Astrocyte (in vitro differentiated cells and primary cell): ENCODE measurements at regions not wholly inside any gene's neighbourhood (a gene's known extent, or its start where the extent isn't known, plus 50 kb on each side); places are given as distances from the start of the nearest gene placed in this dataset.

ENCODE experiments used
- DNase-seq: peaks from one replicate; pipeline ENCODE4 v3.0.0-alpha.2; 2010; ENCODE audit warnings: low read depth
- FAIRE-seq: peaks from 2 replicates; lab custom pipeline; 2011; peaks lifted over from hg19 to GRCh38; lab: Jason Lieb, UNC
- H2AFZ ChIP-seq: 2 replicates; pipeline ENCODE4 v1.6.0; 2012; ENCODE audit warnings: low read depth, low read length, inconsistent platforms
- H3K27ac ChIP-seq: 2 replicates; pipeline ENCODE4 v1.5.1; 2011; ENCODE audit warnings: low read depth, low read length, inconsistent platforms
- H3K27me3 ChIP-seq: 2 replicates; pipeline ENCODE4 v1.6.0; 2011; ENCODE audit warnings: low read length, inconsistent platforms; ENCODE audit not compliant: insufficient read depth
- H3K36me3 ChIP-seq: 2 replicates; pipeline ENCODE4 v1.5.1; 2011; ENCODE audit warnings: low read length, inconsistent platforms; ENCODE audit not compliant: insufficient read depth
- H3K4me1 ChIP-seq: 2 replicates; pipeline ENCODE4 v1.5.1; 2011; ENCODE audit warnings: low read length, inconsistent platforms; ENCODE audit not compliant: insufficient read depth
- H3K4me2 ChIP-seq: 2 replicates; pipeline ENCODE4 v1.6.0; 2012; ENCODE audit warnings: low read length, inconsistent platforms
- H3K4me3 ChIP-seq: 2 replicates; pipeline ENCODE4 v1.5.1; 2011; ENCODE audit warnings: low read depth, mild to moderate bottlenecking, low read length, inconsistent platforms; ENCODE audit not compliant: insufficient read depth
- H3K79me2 ChIP-seq: 2 replicates; pipeline ENCODE4 v1.6.0; 2012; ENCODE audit warnings: mild to moderate bottlenecking, low read length, inconsistent platforms; ENCODE audit not compliant: insufficient read depth
- H3K9ac ChIP-seq: 2 replicates; pipeline ENCODE4 v1.6.0; 2012; ENCODE audit warnings: mild to moderate bottlenecking, low read length, inconsistent platforms
- H3K9me3 ChIP-seq: 2 replicates; pipeline ENCODE4 v1.5.1; 2012; ENCODE audit warnings: low read depth, mild to moderate bottlenecking, low read length, inconsistent platforms; ENCODE audit not compliant: insufficient read depth
- H4K20me1 ChIP-seq: 2 replicates; pipeline ENCODE4 v1.6.0; 2012; ENCODE audit warnings: low read length, inconsistent platforms; ENCODE audit not compliant: insufficient read depth
- H3K27ac Mint-ChIP-seq: one replicate; pipeline ENCODE4 v1.8.0; 2021; ENCODE audit warnings: mild to moderate bottlenecking, mixed read lengths; ENCODE audit not compliant: unreplicated experiment
- H3K27me3 Mint-ChIP-seq: one replicate; pipeline ENCODE4 v1.8.0; 2021; ENCODE audit warnings: low read depth, mixed read lengths; ENCODE audit not compliant: unreplicated experiment
- H3K36me3 Mint-ChIP-seq: one replicate; pipeline ENCODE4 v1.8.0; 2021; ENCODE audit warnings: low read depth, mixed read lengths; ENCODE audit not compliant: unreplicated experiment
- H3K4me1 Mint-ChIP-seq: one replicate; pipeline ENCODE4 v1.8.0; 2021; ENCODE audit warnings: low read depth, mixed read lengths; ENCODE audit not compliant: unreplicated experiment
- H3K4me3 Mint-ChIP-seq: one replicate; pipeline ENCODE4 v1.8.0; 2021; ENCODE audit warnings: mild to moderate bottlenecking, moderate library complexity, mixed read lengths; ENCODE audit not compliant: unreplicated experiment
- H3K9me3 Mint-ChIP-seq: one replicate; pipeline ENCODE4 v1.8.0; 2021; ENCODE audit warnings: mild to moderate bottlenecking, mixed read lengths; ENCODE audit not compliant: unreplicated experiment
- EZH2 ChIP-seq: IDR thresholded peaks from 2 replicates; pipeline ENCODE4 v1.6.1; 2012; ENCODE audit warnings: mild to moderate bottlenecking, low read length, inconsistent platforms; ENCODE audit not compliant: insufficient read depth
- TF ChIP-seq, protein P1 (sequence below): IDR thresholded peaks from 2 replicates; pipeline ENCODE4 v1.5.1; 2011; ENCODE audit warnings: low read depth, mild to moderate bottlenecking, inconsistent platforms, low read length, moderate library complexity; ENCODE audit not compliant: insufficient read depth

DNA sequence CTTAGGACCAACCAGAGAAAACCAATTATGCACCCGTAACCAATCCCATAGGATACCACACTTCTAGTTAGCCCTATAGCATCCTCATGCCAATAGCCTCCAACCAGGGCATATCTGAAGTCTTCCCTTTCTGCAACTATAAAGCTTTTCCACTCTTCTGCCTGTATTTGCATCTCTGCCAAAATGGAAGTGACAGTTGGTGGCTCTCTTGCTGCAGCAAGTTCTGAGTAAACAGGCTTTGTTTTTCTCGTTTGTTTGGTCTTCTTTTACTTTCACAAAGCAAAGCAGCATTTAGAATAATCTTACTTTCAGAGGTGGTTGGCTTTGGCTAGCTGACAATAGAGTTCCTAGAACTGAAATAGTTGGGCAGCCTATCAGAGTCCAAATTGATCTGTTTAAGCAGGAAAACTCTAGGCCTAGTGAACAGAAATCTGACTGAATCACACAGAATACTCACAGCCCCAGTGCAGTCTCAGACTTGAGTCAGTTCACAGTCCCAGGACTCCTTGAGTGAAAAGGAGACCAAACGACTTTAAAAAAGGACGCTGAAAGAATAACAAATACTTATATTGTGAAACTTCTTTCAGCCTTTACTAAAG lies 1029.7 kb upstream of the LRFN5 start:
- Mint-ChIP-seq H3K4me1 (no peaks in the 10 kb centered on the region), H3K27me3 (no peaks in the 10 kb centered on the region)
- no peak overlapping the region for H3K9ac ChIP-seq

DNA sequence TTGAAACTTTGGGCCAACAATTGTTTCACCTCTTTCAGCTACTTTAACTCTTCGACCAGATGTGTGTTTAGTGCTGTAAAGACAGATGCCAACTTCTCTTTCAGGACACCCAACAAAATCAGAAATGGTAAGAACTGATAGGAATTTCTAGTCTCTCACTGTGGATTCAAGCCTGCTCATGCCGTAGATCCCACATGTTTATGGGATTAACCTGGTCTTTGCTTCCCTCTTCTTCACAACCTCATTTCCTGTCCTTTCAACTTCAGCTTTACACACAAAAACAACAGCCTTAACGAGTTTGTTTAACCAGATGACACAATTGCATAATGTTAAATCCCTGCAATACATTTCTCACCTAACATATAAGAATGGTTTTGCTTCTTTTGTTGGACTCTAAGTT lies 1031.9 kb upstream of the LRFN5 start:
- no peaks in the 10 kb centered on the region for H3K36me3 Mint-ChIP-seq
- Histone ChIP-seq H3K9me3 (no peaks in the 10 kb centered on the region), H3K27ac (no peak overlapping the region), H3K4me3 (no peak overlapping the region), H3K27me3 (no peaks in the 10 kb centered on the region), H3K4me1 (no peaks in the 10 kb centered on the region), H2AFZ (no peak overlapping the region), H3K4me2 (no peak overlapping the region), H3K9ac (no peak overlapping the region), H3K36me3 (no peaks in the 10 kb centered on the region), H4K20me1 (no peaks in the 10 kb centered on the region), H3K79me2 (no peaks in the 10 kb centered on the region)
- H3K27ac Mint-ChIP-seq = no peak overlapping the region
- no peak overlapping the region for H3K4me3 Mint-ChIP-seq
- no peaks in the 10 kb centered on the region for H3K27me3 Mint-ChIP-seq
- no peaks in the 10 kb centered on the region for H3K9me3 Mint-ChIP-seq
- DNase-seq (no peak), FAIRE-seq (no peak)
- H3K4me1 Mint-ChIP-seq = no peaks in the 10 kb centered on the region
- TF ChIP-seq EZH2 = no peak
- TF ChIP-seq, protein P1, sequence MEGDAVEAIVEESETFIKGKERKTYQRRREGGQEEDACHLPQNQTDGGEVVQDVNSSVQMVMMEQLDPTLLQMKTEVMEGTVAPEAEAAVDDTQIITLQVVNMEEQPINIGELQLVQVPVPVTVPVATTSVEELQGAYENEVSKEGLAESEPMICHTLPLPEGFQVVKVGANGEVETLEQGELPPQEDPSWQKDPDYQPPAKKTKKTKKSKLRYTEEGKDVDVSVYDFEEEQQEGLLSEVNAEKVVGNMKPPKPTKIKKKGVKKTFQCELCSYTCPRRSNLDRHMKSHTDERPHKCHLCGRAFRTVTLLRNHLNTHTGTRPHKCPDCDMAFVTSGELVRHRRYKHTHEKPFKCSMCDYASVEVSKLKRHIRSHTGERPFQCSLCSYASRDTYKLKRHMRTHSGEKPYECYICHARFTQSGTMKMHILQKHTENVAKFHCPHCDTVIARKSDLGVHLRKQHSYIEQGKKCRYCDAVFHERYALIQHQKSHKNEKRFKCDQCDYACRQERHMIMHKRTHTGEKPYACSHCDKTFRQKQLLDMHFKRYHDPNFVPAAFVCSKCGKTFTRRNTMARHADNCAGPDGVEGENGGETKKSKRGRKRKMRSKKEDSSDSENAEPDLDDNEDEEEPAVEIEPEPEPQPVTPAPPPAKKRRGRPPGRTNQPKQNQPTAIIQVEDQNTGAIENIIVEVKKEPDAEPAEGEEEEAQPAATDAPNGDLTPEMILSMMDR = no peak

More for the DNA sequence above, 1029.7 kb upstream of the LRFN5 start:
- Histone ChIP-seq H3K4me2 (no peak overlapping the region), H3K4me1 (no peaks in the 10 kb centered on the region), H2AFZ (no peak overlapping the region), H3K9me3 (no peaks in the 10 kb centered on the region), H3K36me3 (no peaks in the 10 kb centered on the region), H3K27ac (no peak overlapping the region), H3K27me3 (no peaks in the 10 kb centered on the region), H3K4me3 (no peak overlapping the region), H4K20me1 (no peaks in the 10 kb centered on the region), H3K79me2 (no peaks in the 10 kb centered on the region)
- no peak for DNase-seq
- FAIRE-seq = no peak
- no peaks in the 10 kb centered on the region for H3K36me3 Mint-ChIP-seq
- H3K27ac Mint-ChIP-seq = no peak overlapping the region
- no peak for TF ChIP-seq EZH2
- TF ChIP-seq, protein P1 = no peak
- no peaks in the 10 kb centered on the region for H3K9me3 Mint-ChIP-seq
- no peak overlapping the region for H3K4me3 Mint-ChIP-seq

DNA sequence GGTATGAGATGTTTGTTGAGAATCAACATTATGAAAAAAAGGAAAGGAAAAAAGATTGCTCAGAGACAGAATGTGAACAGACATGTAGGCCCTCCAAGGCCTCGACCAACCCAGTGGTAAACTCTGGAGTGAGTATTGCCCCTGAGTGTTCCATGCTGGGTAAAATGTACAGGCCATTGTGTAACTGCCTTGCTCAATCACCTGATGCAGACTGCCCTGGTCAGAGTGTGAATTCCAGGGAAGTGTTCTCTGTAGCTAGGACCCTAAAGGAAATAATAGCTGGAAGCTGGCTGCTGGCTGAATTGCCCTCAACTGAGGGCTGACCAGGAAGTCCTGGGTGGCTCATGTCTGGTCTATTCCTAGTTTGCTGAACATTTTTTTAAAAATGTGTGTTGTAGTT lies 1081.4 kb upstream of the LRFN5 start:
- Histone ChIP-seq H3K27me3 (no peaks in the 10 kb centered on the region), H3K79me2 (no peaks in the 10 kb centered on the region), H3K9ac (no peak overlapping the region), H4K20me1 (no peaks in the 10 kb centered on the region), H3K4me3 (no peak overlapping the region), H2AFZ (no peak overlapping the region), H3K36me3 (no peaks in the 10 kb centered on the region), H3K9me3 (no peaks in the 10 kb centered on the region), H3K27ac (no peak overlapping the region), H3K4me2 (no peak overlapping the region), H3K4me1 (no peaks in the 10 kb centered on the region)
- H3K27me3 Mint-ChIP-seq = no peaks in the 10 kb centered on the region
- H3K36me3 Mint-ChIP-seq = no peaks in the 10 kb centered on the region
- H3K9me3 Mint-ChIP-seq = no peaks in the 10 kb centered on the region
- H3K4me1 Mint-ChIP-seq = no peaks in the 10 kb centered on the region
- H3K27ac Mint-ChIP-seq = no peak overlapping the region
- TF ChIP-seq, protein P1 = no peak
- no peak for TF ChIP-seq EZH2
- no peak overlapping the region for H3K4me3 Mint-ChIP-seq
- DNase-seq (no peak), FAIRE-seq (no peak)
